ENCODE measurements at regions not wholly inside any gene's neighbourhood (a gene's known extent, or its start where the extent isn't known, plus 50 kb on each side); places are given as distances from the start of the nearest gene placed in this dataset.
"Not testable (repeated sequence)": the region's sequence is repeated elsewhere in the genome, so short reads cannot be mapped to it uniquely, and the experiment has no call there.

GRCh38 chr21:14750041-14750440 is 203.9 kb upstream of the SAMSN1 start:
- Histone ChIP-seq H3K9me3 (ENCODE audit: control insufficient read depth in 3 of 3, low read length in 3 of 3) (no peaks in the 10 kb centered on the region), H3K9ac (ENCODE audit: low read depth in 1 of 3, low read length in 3 of 3) (no peak overlapping the region), H3K27me3 (ENCODE audit: control insufficient read depth in 3 of 3, insufficient read depth in 3 of 3, low read length in 3 of 3) (no peaks in the 10 kb centered on the region), H3K4me1 (ENCODE audit: control insufficient read depth in 3 of 3, insufficient read depth in 3 of 3, low read length in 3 of 3) (no peaks in the 10 kb centered on the region), H3K4me3 (ENCODE audit: low read length in 3 of 3) (no peak overlapping the region), H3K36me3 (ENCODE audit: control insufficient read depth in 3 of 3, insufficient read depth in 3 of 3, low read length in 3 of 3) (no peaks in the 10 kb centered on the region), H3K27ac (ENCODE audit: low read depth, low read length) (no peak overlapping the region)

DNA sequence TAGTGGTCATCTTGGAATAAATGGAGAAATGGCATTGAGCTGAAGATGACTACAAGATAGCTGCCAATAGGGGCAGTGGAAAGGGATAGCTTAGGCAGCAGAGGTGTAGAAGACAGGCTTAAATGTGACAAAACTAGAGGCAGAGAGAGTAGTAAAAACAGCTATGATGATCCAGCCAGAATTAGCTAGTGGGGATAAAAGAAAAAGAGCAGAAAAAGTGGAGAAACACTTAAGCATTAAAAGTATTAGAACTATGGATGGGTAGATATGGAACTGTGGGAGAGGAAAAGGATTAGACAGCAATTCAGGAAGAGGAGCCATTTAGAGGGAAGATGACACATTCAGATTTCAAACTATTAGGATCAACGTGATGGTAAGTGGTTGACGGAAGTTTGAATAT is 202.5 kb upstream of the SAMSN1 start:
- H3K4me1 ChIP-seq (ENCODE audit: control insufficient read depth in 3 of 3, insufficient read depth in 3 of 3, low read length in 3 of 3), result no peaks in the 10 kb centered on the region
- H3K9me3 ChIP-seq (ENCODE audit: control insufficient read depth in 3 of 3, low read length in 3 of 3), result no peaks in the 10 kb centered on the region
- H3K36me3 ChIP-seq (ENCODE audit: control insufficient read depth in 3 of 3, insufficient read depth in 3 of 3, low read length in 3 of 3), result no peaks in the 10 kb centered on the region
- H3K27me3 ChIP-seq (ENCODE audit: control insufficient read depth in 3 of 3, insufficient read depth in 3 of 3, low read length in 3 of 3), result no peaks in the 10 kb centered on the region
- H3K9ac ChIP-seq (ENCODE audit: low read depth in 1 of 3, low read length in 3 of 3), result no peak overlapping the region
- H3K4me3 ChIP-seq (ENCODE audit: low read length in 3 of 3), result no peak overlapping the region
- H3K27ac ChIP-seq (ENCODE audit: low read depth, low read length), result no peak overlapping the region

- H3K27me3 ChIP-seq (ENCODE audit: control insufficient read depth in 3 of 3, insufficient read depth in 3 of 3, low read length in 3 of 3), result no peaks in the 10 kb centered on the region
- no peaks in the 10 kb centered on the region for H3K4me1 ChIP-seq (ENCODE audit: control insufficient read depth in 3 of 3, insufficient read depth in 3 of 3, low read length in 3 of 3)
- no peak overlapping the region for H3K4me3 ChIP-seq (ENCODE audit: low read length in 3 of 3)
- H3K36me3 ChIP-seq (ENCODE audit: control insufficient read depth in 3 of 3, insufficient read depth in 3 of 3, low read length in 3 of 3), result no peaks in the 10 kb centered on the region
- H3K9me3 ChIP-seq (ENCODE audit: control insufficient read depth in 3 of 3, low read length in 3 of 3), result no peaks in the 10 kb centered on the region
- no peak overlapping the region for H3K27ac ChIP-seq (ENCODE audit: low read depth, low read length)
- no peak overlapping the region for H3K9ac ChIP-seq (ENCODE audit: low read depth in 1 of 3, low read length in 3 of 3)
These were observed 198.3 kb upstream of the SAMSN1 start for GRCh38 chr21:14744368-14744767.

- H3K4me3 ChIP-seq (ENCODE audit: low read length in 3 of 3), result no peak overlapping the region
- no peak overlapping the region for H3K9ac ChIP-seq (ENCODE audit: low read depth in 1 of 3, low read length in 3 of 3)
- H3K9me3 ChIP-seq (ENCODE audit: control insufficient read depth in 3 of 3, low read length in 3 of 3), result no peaks in the 10 kb centered on the region
- no peaks in the 10 kb centered on the region for H3K36me3 ChIP-seq (ENCODE audit: control insufficient read depth in 3 of 3, insufficient read depth in 3 of 3, low read length in 3 of 3)
- H3K27ac ChIP-seq (ENCODE audit: low read depth, low read length), result no peak overlapping the region
- H3K4me1 ChIP-seq (ENCODE audit: control insufficient read depth in 3 of 3, insufficient read depth in 3 of 3, low read length in 3 of 3), result no peaks in the 10 kb centered on the region
- no peaks in the 10 kb centered on the region for H3K27me3 ChIP-seq (ENCODE audit: control insufficient read depth in 3 of 3, insufficient read depth in 3 of 3, low read length in 3 of 3)
These were observed 196.0 kb upstream of the SAMSN1 start for GRCh38 chr21:14742119-14742518.

- Histone ChIP-seq H3K9ac (ENCODE audit: low read depth in 1 of 3, low read length in 3 of 3) (no peak overlapping the region), H3K27ac (ENCODE audit: low read depth, low read length) (no peak overlapping the region), H3K36me3 (ENCODE audit: control insufficient read depth in 3 of 3, insufficient read depth in 3 of 3, low read length in 3 of 3) (no peaks in the 10 kb centered on the region), H3K4me3 (ENCODE audit: low read length in 3 of 3) (no peak overlapping the region), H3K27me3 (ENCODE audit: control insufficient read depth in 3 of 3, insufficient read depth in 3 of 3, low read length in 3 of 3) (no peaks in the 10 kb centered on the region), H3K4me1 (ENCODE audit: control insufficient read depth in 3 of 3, insufficient read depth in 3 of 3, low read length in 3 of 3) (no peaks in the 10 kb centered on the region), H3K9me3 (ENCODE audit: control insufficient read depth in 3 of 3, low read length in 3 of 3) (no peaks in the 10 kb centered on the region)
These were observed 195.1 kb upstream of the SAMSN1 start for GRCh38 chr21:14741256-14741655.

DNA sequence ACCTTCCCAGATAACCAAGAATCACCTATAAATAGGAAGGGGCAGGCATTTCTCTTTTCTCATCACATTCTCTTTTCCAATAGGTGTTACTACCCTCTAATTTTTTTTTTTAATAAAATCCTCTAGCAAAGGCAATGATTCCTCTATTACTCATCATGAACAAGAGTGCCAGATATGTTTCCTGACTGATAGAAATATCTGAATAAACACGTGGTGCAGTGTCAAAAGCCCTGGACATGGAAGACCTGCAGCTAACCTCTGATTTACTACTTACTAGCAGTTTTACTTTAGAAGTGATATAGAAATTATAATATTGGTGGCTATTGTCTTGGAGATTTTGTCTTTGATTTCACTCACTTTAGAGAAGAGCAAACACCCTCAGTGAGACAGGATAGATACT is 194.6 kb upstream of the SAMSN1 start:
- H3K36me3 ChIP-seq (ENCODE audit: control insufficient read depth in 3 of 3, insufficient read depth in 3 of 3, low read length in 3 of 3), result no peaks in the 10 kb centered on the region
- no peak overlapping the region for H3K27ac ChIP-seq (ENCODE audit: low read depth, low read length)
- H3K9me3 ChIP-seq (ENCODE audit: control insufficient read depth in 3 of 3, low read length in 3 of 3), result no peaks in the 10 kb centered on the region
- H3K4me1 ChIP-seq (ENCODE audit: control insufficient read depth in 3 of 3, insufficient read depth in 3 of 3, low read length in 3 of 3), result no peaks in the 10 kb centered on the region
- no peak overlapping the region for H3K9ac ChIP-seq (ENCODE audit: low read depth in 1 of 3, low read length in 3 of 3)
- no peak overlapping the region for H3K4me3 ChIP-seq (ENCODE audit: low read length in 3 of 3)
- no peaks in the 10 kb centered on the region for H3K27me3 ChIP-seq (ENCODE audit: control insufficient read depth in 3 of 3, insufficient read depth in 3 of 3, low read length in 3 of 3)

DNA sequence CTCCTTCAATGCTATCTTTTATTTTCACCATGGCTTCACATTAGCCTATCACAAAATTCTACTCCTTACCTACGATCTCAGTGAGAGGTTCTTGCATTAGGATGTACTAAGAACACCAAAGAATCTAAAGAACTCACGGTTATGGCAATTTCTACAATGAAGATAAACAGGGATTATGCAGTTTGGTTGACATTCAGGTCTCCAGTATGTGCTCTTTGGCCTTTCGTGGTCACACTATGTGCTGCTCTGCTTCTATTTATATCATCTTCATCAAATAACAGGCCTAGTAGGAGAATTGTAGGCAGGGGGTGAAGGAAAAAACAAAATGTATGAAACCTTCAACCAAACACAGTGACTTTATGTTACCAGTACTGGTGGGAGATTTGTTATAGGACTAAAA is 194.0 kb upstream of the SAMSN1 start:
- H3K27ac ChIP-seq (ENCODE audit: low read depth, low read length), result no peak overlapping the region
- H3K27me3 ChIP-seq (ENCODE audit: control insufficient read depth in 3 of 3, insufficient read depth in 3 of 3, low read length in 3 of 3), result no peaks in the 10 kb centered on the region
- no peaks in the 10 kb centered on the region for H3K4me1 ChIP-seq (ENCODE audit: control insufficient read depth in 3 of 3, insufficient read depth in 3 of 3, low read length in 3 of 3)
- H3K9ac ChIP-seq (ENCODE audit: low read depth in 1 of 3, low read length in 3 of 3), result no peak overlapping the region
- no peak overlapping the region for H3K4me3 ChIP-seq (ENCODE audit: low read length in 3 of 3)
- no peaks in the 10 kb centered on the region for H3K36me3 ChIP-seq (ENCODE audit: control insufficient read depth in 3 of 3, insufficient read depth in 3 of 3, low read length in 3 of 3)
- H3K9me3 ChIP-seq (ENCODE audit: control insufficient read depth in 3 of 3, low read length in 3 of 3), result no peaks in the 10 kb centered on the region

DNA sequence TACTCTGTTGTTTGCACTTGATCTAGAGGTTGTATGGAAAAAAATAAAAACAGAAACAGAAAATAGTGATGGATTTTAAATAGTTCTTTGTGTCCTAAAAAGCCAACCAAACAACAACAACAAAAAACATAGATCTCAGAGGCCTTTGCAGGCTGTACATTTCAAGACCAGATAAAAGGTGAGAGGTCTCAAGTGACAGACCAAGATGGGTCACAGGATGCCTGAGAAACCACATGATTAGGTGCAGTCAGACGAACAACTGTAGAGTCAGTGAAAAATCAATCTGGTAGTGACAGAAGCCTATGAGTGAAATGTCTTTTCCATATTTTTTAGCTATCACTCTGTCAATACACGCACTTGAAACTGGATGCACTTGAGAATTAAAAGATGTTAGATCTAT is 193.5 kb upstream of the SAMSN1 start:
- no peaks in the 10 kb centered on the region for H3K4me1 ChIP-seq (ENCODE audit: control insufficient read depth in 3 of 3, insufficient read depth in 3 of 3, low read length in 3 of 3)
- H3K9me3 ChIP-seq (ENCODE audit: control insufficient read depth in 3 of 3, low read length in 3 of 3), result no peaks in the 10 kb centered on the region
- H3K27ac ChIP-seq (ENCODE audit: low read depth, low read length), result no peak overlapping the region
- no peaks in the 10 kb centered on the region for H3K27me3 ChIP-seq (ENCODE audit: control insufficient read depth in 3 of 3, insufficient read depth in 3 of 3, low read length in 3 of 3)
- no peaks in the 10 kb centered on the region for H3K36me3 ChIP-seq (ENCODE audit: control insufficient read depth in 3 of 3, insufficient read depth in 3 of 3, low read length in 3 of 3)
- H3K9ac ChIP-seq (ENCODE audit: low read depth in 1 of 3, low read length in 3 of 3), result no peak overlapping the region
- no peak overlapping the region for H3K4me3 ChIP-seq (ENCODE audit: low read length in 3 of 3)

DNA sequence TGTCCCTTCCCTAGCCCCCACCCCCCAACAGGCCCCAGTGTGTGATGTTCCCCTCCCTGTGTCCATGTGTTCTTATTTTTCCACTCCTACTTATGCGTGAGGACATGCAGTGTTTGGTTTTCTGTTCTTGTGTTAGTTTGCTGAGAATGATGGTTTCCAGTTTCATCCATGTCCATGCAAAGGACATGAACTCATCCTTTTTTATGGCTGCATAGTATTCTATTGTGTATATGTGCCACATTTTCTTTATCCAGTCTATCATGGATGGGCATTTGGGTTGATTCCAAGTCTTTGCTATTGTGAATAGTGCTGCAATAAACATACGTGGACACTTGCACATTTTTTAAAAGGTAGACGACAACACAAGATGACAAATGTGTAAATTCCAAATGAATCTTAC is 192.5 kb upstream of the SAMSN1 start:
- H3K9ac ChIP-seq (ENCODE audit: low read depth in 1 of 3, low read length in 3 of 3); H3K9me3 ChIP-seq (ENCODE audit: control insufficient read depth in 3 of 3, low read length in 3 of 3); H3K27ac ChIP-seq (ENCODE audit: low read depth, low read length); H3K36me3 ChIP-seq (ENCODE audit: control insufficient read depth in 3 of 3, insufficient read depth in 3 of 3, low read length in 3 of 3); H3K4me1 ChIP-seq (ENCODE audit: control insufficient read depth in 3 of 3, insufficient read depth in 3 of 3, low read length in 3 of 3); H3K27me3 ChIP-seq (ENCODE audit: control insufficient read depth in 3 of 3, insufficient read depth in 3 of 3, low read length in 3 of 3); H3K4me3 ChIP-seq (ENCODE audit: low read length in 3 of 3): not testable (repeated sequence)

DNA sequence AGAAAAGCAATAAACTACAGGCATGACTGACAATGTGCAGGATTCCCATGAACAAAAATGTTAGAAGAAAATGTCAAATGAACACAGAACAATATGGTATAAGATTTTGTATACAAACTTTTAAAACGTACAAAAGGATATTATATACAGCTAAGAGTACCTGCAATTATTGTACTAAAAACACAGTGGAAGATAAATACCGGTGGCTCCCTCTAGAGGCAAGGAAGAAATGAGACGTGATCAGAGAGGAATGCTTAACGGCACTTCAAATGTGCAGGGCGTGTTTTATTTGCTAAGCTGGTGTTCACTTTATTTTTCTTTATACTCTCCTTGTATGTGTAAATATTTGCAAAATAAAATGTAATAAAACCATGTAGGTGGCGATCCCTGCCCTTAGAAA is 191.8 kb upstream of the SAMSN1 start:
- no peak overlapping the region for H3K27ac ChIP-seq (ENCODE audit: low read depth, low read length)
- H3K9me3 ChIP-seq (ENCODE audit: control insufficient read depth in 3 of 3, low read length in 3 of 3), result no peaks in the 10 kb centered on the region
- H3K4me1 ChIP-seq (ENCODE audit: control insufficient read depth in 3 of 3, insufficient read depth in 3 of 3, low read length in 3 of 3), result no peaks in the 10 kb centered on the region
- H3K36me3 ChIP-seq (ENCODE audit: control insufficient read depth in 3 of 3, insufficient read depth in 3 of 3, low read length in 3 of 3), result no peaks in the 10 kb centered on the region
- H3K9ac ChIP-seq (ENCODE audit: low read depth in 1 of 3, low read length in 3 of 3), result no peak overlapping the region
- no peak overlapping the region for H3K4me3 ChIP-seq (ENCODE audit: low read length in 3 of 3)
- no peaks in the 10 kb centered on the region for H3K27me3 ChIP-seq (ENCODE audit: control insufficient read depth in 3 of 3, insufficient read depth in 3 of 3, low read length in 3 of 3)

DNA sequence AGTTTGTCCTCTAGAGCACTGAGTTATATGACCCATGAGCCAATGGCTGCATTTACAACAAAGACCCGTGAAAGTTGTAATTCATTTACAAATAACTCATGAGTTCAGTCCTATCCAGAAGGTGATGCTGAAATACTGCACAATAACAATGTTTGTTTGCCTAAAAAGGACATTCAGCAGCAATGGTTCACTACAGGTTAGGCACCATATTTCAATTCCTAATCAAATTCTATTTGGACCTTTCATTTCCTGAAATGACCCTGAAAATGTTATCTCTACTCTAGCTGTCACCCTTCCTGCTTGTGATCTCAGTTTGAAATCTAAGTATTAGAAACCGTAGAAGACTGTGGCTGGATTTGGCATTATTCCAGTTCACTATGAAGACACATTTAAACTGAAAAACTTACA is 191.2 kb upstream of the SAMSN1 start:
- no peak overlapping the region for H3K9ac ChIP-seq (ENCODE audit: low read depth in 1 of 3, low read length in 3 of 3)
- no peaks in the 10 kb centered on the region for H3K36me3 ChIP-seq (ENCODE audit: control insufficient read depth in 3 of 3, insufficient read depth in 3 of 3, low read length in 3 of 3)
- H3K27ac ChIP-seq (ENCODE audit: low read depth, low read length), result no peak overlapping the region
- H3K9me3 ChIP-seq (ENCODE audit: control insufficient read depth in 3 of 3, low read length in 3 of 3), result no peaks in the 10 kb centered on the region
- no peak overlapping the region for H3K4me3 ChIP-seq (ENCODE audit: low read length in 3 of 3)
- H3K4me1 ChIP-seq (ENCODE audit: control insufficient read depth in 3 of 3, insufficient read depth in 3 of 3, low read length in 3 of 3), result no peaks in the 10 kb centered on the region
- H3K27me3 ChIP-seq (ENCODE audit: control insufficient read depth in 3 of 3, insufficient read depth in 3 of 3, low read length in 3 of 3), result no peaks in the 10 kb centered on the region

Data from skeletal muscle tissue (tissue), 3 donors.